Transverse colon (tissue), 4 donors: ENCODE measurements at regions not wholly inside any gene's neighbourhood (a gene's known extent, or its start where the extent isn't known, plus 50 kb on each side); places are given as distances from the start of the nearest gene placed in this dataset.
"Not testable (repeated sequence)": the region's sequence is repeated elsewhere in the genome, so short reads cannot be mapped to it uniquely, and the experiment has no call there.

Source experiments
- POLR2A ChIP-seq: fragments of 450-650 bp; IDR thresholded peaks from one replicate; pipeline ENCODE4 v1.6.1; 2016; ENCODE audit warnings: antibody characterized with exemption, mild to moderate bottlenecking, moderate library complexity
- POLR2AphosphoS5 ChIP-seq, 3 donors: sonication (generic); formaldehyde crosslinking; IDR thresholded peaks; one replicate each; pipeline ENCODE4 v1.6.1; 2016; ENCODE audit warnings: antibody characterized with exemption in 3 of 3
- TF ChIP-seq, protein P1 (sequence below), 5 experiments: fragments of 200-600 bp in 3 of 5; fragments of 450-650 bp in 2 of 5; sonication (generic) in 3 of 5; IDR thresholded peaks; 1 replicate in 2 of 5; 2 replicates in 3 of 5; pipeline ENCODE4 v1.5.1; 2016 to 2017; ENCODE audit warnings: antibody characterized with exemption in 5 of 5, inconsistent platforms in 3 of 5, mild to moderate bottlenecking in 2 of 5, moderate library complexity in 1 of 5

DNA sequence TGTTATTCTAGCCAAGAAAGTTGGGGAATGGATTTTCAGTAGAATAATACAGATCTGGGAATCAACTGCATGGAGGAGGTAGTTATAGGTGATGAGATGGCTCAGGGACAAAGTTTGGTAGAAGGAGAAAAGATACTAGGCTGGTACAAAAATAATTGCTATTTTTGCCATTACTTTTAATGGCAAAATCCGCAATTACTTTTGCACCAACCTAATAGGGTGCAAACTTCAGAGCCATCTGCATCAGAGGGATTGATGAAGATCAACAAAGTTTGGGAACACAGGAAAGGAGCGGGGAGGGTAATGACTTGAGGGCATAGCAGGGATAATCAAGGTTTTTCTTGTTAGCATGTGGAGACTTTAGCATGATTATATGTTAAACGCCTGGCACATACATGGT is 178.7 kb upstream of the ROPN1B start:
- TF ChIP-seq, protein P1, sequence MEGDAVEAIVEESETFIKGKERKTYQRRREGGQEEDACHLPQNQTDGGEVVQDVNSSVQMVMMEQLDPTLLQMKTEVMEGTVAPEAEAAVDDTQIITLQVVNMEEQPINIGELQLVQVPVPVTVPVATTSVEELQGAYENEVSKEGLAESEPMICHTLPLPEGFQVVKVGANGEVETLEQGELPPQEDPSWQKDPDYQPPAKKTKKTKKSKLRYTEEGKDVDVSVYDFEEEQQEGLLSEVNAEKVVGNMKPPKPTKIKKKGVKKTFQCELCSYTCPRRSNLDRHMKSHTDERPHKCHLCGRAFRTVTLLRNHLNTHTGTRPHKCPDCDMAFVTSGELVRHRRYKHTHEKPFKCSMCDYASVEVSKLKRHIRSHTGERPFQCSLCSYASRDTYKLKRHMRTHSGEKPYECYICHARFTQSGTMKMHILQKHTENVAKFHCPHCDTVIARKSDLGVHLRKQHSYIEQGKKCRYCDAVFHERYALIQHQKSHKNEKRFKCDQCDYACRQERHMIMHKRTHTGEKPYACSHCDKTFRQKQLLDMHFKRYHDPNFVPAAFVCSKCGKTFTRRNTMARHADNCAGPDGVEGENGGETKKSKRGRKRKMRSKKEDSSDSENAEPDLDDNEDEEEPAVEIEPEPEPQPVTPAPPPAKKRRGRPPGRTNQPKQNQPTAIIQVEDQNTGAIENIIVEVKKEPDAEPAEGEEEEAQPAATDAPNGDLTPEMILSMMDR (IDR thresholded peaks at IDR 0.05), result not testable (repeated sequence)
- TF ChIP-seq POLR2A; POLR2AphosphoS5 (IDR thresholded peaks at IDR 0.05): not testable (repeated sequence)
